Stimulated activated effector memory CD8-positive, alpha-beta T cell treated with anti-CD3 and anti-CD28 coated beads, Interleukin-12 subunit alpha, Interleukin-12 subunit beta, amount 100 ng/mL, for 72 hours (primary cell): ENCODE measurements at regions not wholly inside any gene's neighbourhood (a gene's known extent, or its start where the extent isn't known, plus 50 kb on each side); places are given as distances from the start of the nearest gene placed in this dataset.

Experiments
- ATAC-seq: fragments of 150-1000 bp; cut with Tn5 transposase; 2 replicates; pipeline ENCODE4 v1.10.0; 2021
- DNase-seq, 2 donors: peaks; one replicate each; pipeline ENCODE4 v3.0.0; 2021 to 2022; ENCODE audit warnings: low spot score in 2 of 2
- H3K27ac Mint-ChIP-seq: one replicate; pipeline ENCODE4 v1.8.0; 2022; ENCODE audit warnings: mild to moderate bottlenecking, mixed read lengths
- H3K36me3 Mint-ChIP-seq: one replicate; pipeline ENCODE4 v1.8.0; 2022; ENCODE audit warnings: mild to moderate bottlenecking, mixed read lengths
- H3K4me1 Mint-ChIP-seq: one replicate; pipeline ENCODE4 v1.8.0; 2022; ENCODE audit warnings: mixed read lengths
- H3K4me3 Mint-ChIP-seq: one replicate; pipeline ENCODE4 v1.8.0; 2022; ENCODE audit warnings: mild to moderate bottlenecking, mixed read lengths
- H3K9me3 Mint-ChIP-seq: one replicate; pipeline ENCODE4 v1.8.0; 2022; ENCODE audit warnings: mixed read lengths

DNA sequence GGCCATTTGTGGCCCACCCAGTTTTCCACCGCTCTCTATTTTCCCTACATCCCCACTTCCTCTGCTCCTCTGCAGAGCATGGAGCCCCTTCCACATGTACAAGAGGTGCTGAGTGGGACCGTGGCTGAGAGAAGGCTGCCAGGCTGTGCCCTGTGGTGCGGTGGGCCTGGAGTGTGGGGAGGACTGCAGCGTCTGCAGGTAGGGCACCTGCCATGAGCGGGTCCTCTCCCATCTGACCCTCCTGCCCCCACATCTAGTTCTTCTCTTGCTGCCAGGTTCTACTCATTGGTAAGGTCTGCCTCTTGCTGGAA lies 145.6 kb upstream of the FAM20C start:
- Mint-ChIP-seq H3K4me1 (no peaks in the 10 kb centered on the region), H3K9me3 (no peaks in the 10 kb centered on the region), H3K4me3 (no peak overlapping the region), H3K36me3 (no peaks in the 10 kb centered on the region), H3K27ac (no peak overlapping the region)
- ATAC-seq: no peak
- peak; percentile 0 to 41 for DNase-seq

DNA sequence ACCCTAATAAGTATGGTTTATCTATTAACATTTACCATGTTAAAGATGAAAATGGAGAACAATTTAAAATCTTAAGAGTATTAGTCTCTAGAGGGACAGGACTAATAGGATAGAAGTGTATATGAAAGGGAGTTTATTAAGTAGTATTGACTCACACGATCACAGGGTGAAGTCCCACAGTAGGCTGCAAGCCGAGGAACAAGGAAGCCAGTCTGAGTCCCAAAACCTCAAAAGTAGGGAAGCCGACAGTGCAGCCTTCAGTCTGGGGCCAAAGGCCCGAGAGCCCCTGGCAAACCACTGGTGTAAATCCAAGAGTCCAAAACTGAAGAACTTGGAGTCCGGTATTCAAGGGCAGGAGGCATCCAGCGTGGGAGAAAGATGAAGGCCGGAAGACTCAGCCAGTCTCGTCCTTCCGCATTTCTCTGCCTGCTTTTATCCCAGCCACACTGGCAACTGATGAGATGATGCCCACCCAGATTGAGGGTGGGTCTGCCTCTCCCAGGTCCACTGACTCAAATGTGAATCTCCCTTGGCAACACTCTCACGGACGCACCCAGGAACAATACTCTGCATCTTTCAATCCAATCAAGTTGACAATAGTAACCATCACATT lies 140.8 kb upstream of the FAM20C start:
- DNase-seq (peak in 1 of 2 donors; percentile 26), ATAC-seq (no peak)
- Mint-ChIP-seq H3K27ac (no peak overlapping the region), H3K36me3 (no peaks in the 10 kb centered on the region), H3K9me3 (no peaks in the 10 kb centered on the region), H3K4me3 (no peak overlapping the region), H3K4me1 (no peaks in the 10 kb centered on the region)

GRCh38 chr7:52100-52499 lies 140.3 kb upstream of the FAM20C start:
- Mint-ChIP-seq H3K4me1 (no peaks in the 10 kb centered on the region), H3K4me3 (no peak overlapping the region), H3K27ac (no peak overlapping the region), H3K36me3 (no peaks in the 10 kb centered on the region), H3K9me3 (no peaks in the 10 kb centered on the region)
- no peak for DNase-seq
- no peak for ATAC-seq

DNA sequence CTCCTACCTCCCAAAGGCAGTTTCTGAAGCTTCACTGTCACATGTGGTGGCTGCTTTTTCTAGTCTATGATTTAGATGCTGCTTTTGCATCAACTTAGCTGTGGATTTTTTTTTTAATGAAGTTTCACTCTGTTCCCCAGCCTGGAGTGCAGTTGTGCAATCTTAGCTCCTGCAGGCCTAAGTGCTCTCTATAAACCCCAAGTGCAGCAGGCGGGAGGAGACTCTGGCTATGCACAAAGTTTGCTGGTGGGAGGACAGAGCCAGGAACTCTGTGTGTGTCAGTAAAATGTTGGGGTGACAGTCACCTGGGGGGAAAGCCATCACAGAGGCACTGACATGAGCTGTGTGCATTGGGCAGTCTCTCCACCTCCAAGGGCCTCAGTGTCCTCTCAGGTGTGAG lies 138.8 kb upstream of the FAM20C start:
- Mint-ChIP-seq H3K27ac (no peak overlapping the region), H3K36me3 (no peaks in the 10 kb centered on the region), H3K9me3 (no peaks in the 10 kb centered on the region), H3K4me1 (no peaks in the 10 kb centered on the region), H3K4me3 (no peak overlapping the region)
- DNase-seq: no peak
- no peak for ATAC-seq

DNA sequence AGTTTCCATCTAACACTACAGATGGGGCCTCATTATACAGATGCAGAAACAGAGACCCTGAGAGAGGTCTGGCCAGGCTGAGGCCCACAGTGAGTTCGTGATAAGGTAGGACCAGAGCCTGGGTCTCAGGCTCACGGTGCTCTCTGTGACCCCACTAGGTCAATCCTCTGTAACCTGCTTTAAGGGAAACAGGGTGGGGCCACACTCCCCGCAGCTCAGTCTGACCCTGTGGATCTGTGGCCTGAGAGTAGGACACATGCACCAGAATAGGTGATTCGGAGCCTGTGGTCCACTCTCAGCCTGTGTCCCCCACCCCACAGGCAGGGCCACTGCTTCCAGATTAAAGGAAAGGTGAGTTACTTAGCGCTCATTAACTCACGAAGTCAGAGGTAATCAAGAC lies 137.8 kb upstream of the FAM20C start:
- Mint-ChIP-seq H3K27ac (no peak overlapping the region), H3K4me3 (no peak overlapping the region), H3K36me3 (no peaks in the 10 kb centered on the region), H3K9me3 (no peaks in the 10 kb centered on the region), H3K4me1 (no peaks in the 10 kb centered on the region)
- DNase-seq (peak in 1 of 2 donors; percentile 0), ATAC-seq (no peak)

- Mint-ChIP-seq H3K4me3 (no peak overlapping the region), H3K36me3 (no peaks in the 10 kb centered on the region), H3K4me1 (no peaks in the 10 kb centered on the region), H3K27ac (no peak overlapping the region), H3K9me3 (no peaks in the 10 kb centered on the region)
- ATAC-seq: no peak
- no peak for DNase-seq
Measured at GRCh38 chr7:55690-56248, 136.6 kb upstream of the FAM20C start.

DNA sequence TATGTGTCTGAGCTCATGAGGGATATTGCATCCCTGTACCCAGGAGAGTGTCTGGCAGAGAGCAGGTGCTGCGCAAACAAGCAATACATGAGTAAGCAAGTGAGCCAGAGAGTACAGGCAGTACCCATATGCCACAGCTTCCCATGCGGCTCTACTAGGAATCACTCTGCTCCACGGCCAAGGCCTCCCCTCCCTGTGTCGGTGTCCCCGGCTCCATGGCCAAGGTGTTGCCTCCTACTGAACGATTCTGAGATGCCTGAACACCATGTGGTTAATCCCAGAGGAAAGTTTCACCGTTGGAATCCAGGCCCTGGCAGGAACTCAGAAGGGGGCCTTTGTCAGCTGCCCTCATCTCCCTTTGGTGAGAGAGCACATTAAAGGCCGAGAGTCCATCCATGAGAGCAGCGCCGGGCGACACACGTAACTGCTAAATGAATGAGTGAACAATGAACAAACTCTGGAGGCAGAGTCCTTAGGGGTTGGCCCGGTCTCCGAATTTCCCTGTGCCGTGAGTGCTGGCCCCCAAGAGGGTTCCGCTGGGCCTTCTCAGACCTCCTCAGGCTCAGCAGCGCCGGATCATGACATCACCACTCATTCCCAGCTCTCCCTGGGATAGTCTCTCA lies 136.0 kb upstream of the FAM20C start:
- Mint-ChIP-seq H3K36me3 (no peaks in the 10 kb centered on the region), H3K4me3 (no peak overlapping the region), H3K27ac (no peak overlapping the region), H3K9me3 (no peaks in the 10 kb centered on the region), H3K4me1 (no peaks in the 10 kb centered on the region)
- no peak for ATAC-seq
- DNase-seq: no peak

DNA sequence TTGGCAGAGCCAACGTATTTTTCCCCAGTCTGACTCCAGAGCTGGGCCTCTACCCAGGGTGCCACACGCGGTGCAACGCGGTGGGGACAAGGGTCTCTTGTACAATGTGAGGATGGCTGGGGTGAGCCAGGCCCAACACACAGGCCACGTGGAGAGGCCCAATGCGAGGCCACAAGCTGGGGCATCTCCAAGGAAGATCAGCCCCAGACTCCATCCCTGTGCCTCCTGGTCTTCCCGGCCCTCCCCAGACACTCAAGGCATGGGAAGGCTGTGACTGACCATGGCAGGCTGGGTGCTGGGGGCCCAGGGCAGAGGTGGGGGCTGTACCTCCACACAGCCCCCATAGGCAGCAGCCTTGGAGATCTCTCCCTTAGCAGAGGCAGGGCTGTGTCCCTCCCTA lies 135.3 kb upstream of the FAM20C start:
- no peak for ATAC-seq
- H3K4me3 Mint-ChIP-seq: no peak overlapping the region
- H3K4me1 Mint-ChIP-seq: no peaks in the 10 kb centered on the region
- no peak for DNase-seq
- no peaks in the 10 kb centered on the region for H3K36me3 Mint-ChIP-seq
- no peaks in the 10 kb centered on the region for H3K9me3 Mint-ChIP-seq
- H3K27ac Mint-ChIP-seq: no peak overlapping the region

DNA sequence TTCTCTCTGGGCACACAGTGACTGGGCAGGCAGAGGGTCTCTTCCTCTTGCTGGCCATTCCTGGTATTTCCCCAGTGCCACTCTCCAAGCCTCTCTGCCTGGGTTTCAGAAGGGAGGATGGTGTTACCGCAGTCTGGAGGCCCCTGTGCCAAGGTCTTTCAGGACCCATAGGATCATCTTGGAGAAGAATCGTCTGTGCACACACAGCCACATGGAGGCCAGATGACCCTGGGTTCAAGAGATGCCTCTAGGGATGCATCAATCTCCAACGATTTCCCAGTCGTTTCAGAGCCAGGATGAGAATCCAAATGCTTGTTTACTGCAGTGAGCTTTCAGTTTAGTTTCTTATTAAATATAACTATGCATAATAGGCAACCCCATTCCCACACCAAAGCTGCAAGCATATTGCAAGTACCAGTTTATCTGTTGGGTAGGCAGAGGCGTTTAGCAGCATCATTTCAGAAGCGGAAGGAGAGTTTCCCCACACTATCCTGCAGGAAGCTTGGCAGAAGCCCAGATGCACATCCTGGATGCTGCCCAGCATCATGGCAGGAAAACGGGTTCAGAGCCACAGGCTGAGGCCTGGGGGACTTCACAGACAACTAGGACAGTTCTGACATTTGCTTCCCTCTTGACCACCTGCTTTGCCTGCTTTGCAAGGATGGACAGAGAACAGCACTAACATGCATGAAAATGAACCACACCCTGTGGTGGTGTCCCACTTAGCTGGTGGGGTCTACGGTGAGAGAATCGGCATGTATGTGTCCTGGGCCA lies 134.7 kb upstream of the FAM20C start:
- DNase-seq (no peak), ATAC-seq (no peak)
- no peaks in the 10 kb centered on the region for H3K36me3 Mint-ChIP-seq
- no peaks in the 10 kb centered on the region for H3K9me3 Mint-ChIP-seq
- no peaks in the 10 kb centered on the region for H3K4me1 Mint-ChIP-seq
- H3K4me3 Mint-ChIP-seq: no peak overlapping the region
- H3K27ac Mint-ChIP-seq: no peak overlapping the region

- Mint-ChIP-seq H3K36me3 (no peaks in the 10 kb centered on the region), H3K27ac (no peak overlapping the region), H3K4me3 (no peak overlapping the region), H3K4me1 (no peaks in the 10 kb centered on the region), H3K9me3 (no peaks in the 10 kb centered on the region)
- no peak for ATAC-seq
- no peak for DNase-seq
Measured at GRCh38 chr7:58316-58715, 134.1 kb upstream of the FAM20C start.

DNA sequence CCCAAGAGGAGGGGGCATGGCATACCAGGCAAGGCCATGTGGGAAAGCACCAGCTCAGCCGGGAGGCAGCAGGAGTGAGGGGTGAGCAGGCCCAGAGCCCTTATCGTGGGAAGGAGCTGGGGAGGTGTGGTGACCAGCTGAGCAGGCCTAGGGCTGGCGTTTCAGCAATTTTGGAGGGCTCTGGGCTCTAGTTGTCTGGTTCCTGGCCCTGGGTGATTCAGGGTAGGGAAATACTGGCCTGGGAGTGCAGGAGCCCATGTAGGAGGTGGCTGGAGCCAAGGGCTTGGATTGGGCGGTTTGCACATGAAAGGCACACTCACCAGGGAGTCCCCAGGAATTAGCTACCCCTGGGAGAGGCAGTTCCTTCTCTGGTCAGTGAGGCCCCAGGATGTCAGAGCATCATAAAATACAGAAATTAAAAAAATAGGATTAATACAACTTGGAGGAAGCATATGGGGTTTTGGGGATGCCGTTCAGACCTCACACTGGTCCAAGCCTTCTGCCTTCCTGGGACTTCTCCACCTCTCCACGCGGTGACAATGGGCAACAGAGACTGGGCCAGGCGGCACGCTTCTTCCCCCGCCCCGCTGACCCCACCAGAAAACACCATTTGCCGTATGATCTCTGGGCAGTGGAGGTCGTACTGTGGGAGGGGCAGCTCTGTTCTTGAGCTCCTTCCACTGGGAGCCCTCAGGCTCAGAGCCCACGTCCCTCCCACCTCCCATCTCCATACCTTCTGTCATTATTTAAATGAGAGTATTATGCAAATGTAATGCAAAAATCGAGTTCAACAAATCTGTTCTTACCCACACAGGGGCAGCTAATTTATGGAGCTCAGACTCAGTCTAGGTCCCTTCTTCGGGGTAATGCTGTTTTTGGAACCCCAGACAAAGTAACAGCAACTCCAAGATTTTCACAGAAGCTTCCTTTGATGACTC lies 133.0 kb upstream of the FAM20C start:
- peak overlapping the region; percentile 78 for H3K27ac Mint-ChIP-seq
- DNase-seq (no peak), ATAC-seq (no peak)
- no peaks in the 10 kb centered on the region for H3K9me3 Mint-ChIP-seq
- H3K36me3 Mint-ChIP-seq: no peaks in the 10 kb centered on the region
- no peaks in the 10 kb centered on the region for H3K4me1 Mint-ChIP-seq
- H3K4me3 Mint-ChIP-seq: no peak overlapping the region

DNA sequence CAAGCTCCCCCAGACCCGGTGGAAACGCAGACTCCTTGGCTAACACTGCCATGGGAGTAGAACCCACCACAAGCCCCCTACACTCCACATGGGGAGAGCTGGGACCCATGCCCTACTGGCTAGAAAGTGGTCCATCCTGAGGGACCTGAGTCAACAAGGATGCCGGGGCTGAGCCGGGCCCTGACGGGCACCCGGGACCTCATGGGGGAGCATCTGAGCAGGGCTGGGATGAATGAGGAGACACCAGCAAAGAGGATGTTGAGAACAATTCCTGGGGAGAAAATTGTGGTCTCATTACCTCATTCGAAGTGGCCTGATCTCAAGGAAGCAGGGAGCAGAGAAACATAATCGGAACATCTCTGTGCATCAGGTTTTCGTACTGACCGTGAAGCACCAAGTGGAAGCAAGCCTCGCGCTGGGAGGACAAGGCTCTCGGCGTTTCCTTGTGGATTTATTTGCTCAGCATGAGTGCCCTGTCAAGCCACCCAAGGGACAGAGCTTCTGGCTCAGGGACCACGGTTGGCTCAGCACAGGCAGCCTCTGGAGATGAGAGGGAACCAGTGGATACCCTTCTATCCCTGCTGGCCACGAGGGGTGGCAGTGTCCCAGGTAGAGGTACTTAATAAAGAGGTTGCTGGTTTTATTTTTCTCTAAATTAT lies 132.2 kb upstream of the FAM20C start:
- Mint-ChIP-seq H3K4me1 (no peaks in the 10 kb centered on the region), H3K27ac (no peak overlapping the region), H3K9me3 (no peaks in the 10 kb centered on the region), H3K36me3 (no peaks in the 10 kb centered on the region), H3K4me3 (no peak overlapping the region)
- ATAC-seq: no peak
- no peak for DNase-seq

GRCh38 chr7:60706-61105 lies 131.7 kb upstream of the FAM20C start:
- H3K36me3 Mint-ChIP-seq: no peaks in the 10 kb centered on the region
- no peak overlapping the region for H3K4me3 Mint-ChIP-seq
- no peak overlapping the region for H3K27ac Mint-ChIP-seq
- H3K4me1 Mint-ChIP-seq: no peaks in the 10 kb centered on the region
- ATAC-seq: no peak
- no peak for DNase-seq
- no peaks in the 10 kb centered on the region for H3K9me3 Mint-ChIP-seq

- Mint-ChIP-seq H3K9me3 (no peaks in the 10 kb centered on the region), H3K4me1 (no peaks in the 10 kb centered on the region), H3K27ac (no peak overlapping the region), H3K4me3 (no peak overlapping the region), H3K36me3 (no peaks in the 10 kb centered on the region)
- ATAC-seq (no peak), DNase-seq (no peak)
Measured at GRCh38 chr7:61111-61510, 131.3 kb upstream of the FAM20C start.
